ENCODE measurements at regions not wholly inside any gene's neighbourhood (a gene's known extent, or its start where the extent isn't known, plus 50 kb on each side); places are given as distances from the start of the nearest gene placed in this dataset.
"Not testable (repeated sequence)": the region's sequence is repeated elsewhere in the genome, so short reads cannot be mapped to it uniquely, and the experiment has no call there.

- Histone ChIP-seq H3K4me3 (ENCODE audit: low read depth in 1 of 2, low read length in 2 of 2) (no peak overlapping the region), H3K36me3 (ENCODE audit: control insufficient read depth in 2 of 2, insufficient read depth in 2 of 2, low read length in 1 of 2) (no peaks in the 10 kb centered on the region), H3K9me3 (ENCODE audit: control insufficient read depth in 2 of 2, insufficient read depth in 1 of 2, low read depth in 1 of 2, low read length in 1 of 2) (peaks cover 0 to 3% of the 10 kb centered on the region in 2 donors), H3K27ac (ENCODE audit: low read depth in 2 of 2, low read length in 1 of 2) (no peak overlapping the region), H3K27me3 (ENCODE audit: control insufficient read depth in 1 of 2, insufficient read depth in 2 of 2, low read length in 2 of 2) (no peaks in the 10 kb centered on the region), H3K4me1 (ENCODE audit: control insufficient read depth in 2 of 2, insufficient read depth in 2 of 2, low read length in 1 of 2) (no peaks in the 10 kb centered on the region)
- 39 to 44% methylated on average over 2 of the region's 2 CpGs for whole genome bisulfite sequencing, 2 donors
Observed at GRCh38 chr9:101836021-101836420, 97.6 kb upstream of the GRIN3A start.

GRCh38 chr9:101832486-101832885 lies 94.0 kb upstream of the GRIN3A start:
- Histone ChIP-seq H3K4me1 (ENCODE audit: control insufficient read depth in 2 of 2, insufficient read depth in 2 of 2, low read length in 1 of 2) (no peaks in the 10 kb centered on the region), H3K27ac (ENCODE audit: low read depth in 2 of 2, low read length in 1 of 2) (no peak overlapping the region), H3K9me3 (ENCODE audit: control insufficient read depth in 2 of 2, insufficient read depth in 1 of 2, low read depth in 1 of 2, low read length in 1 of 2) (peaks cover 0 to 3% of the 10 kb centered on the region in 2 donors), H3K4me3 (ENCODE audit: low read depth in 1 of 2, low read length in 2 of 2) (no peak overlapping the region), H3K36me3 (ENCODE audit: control insufficient read depth in 2 of 2, insufficient read depth in 2 of 2, low read length in 1 of 2) (no peaks in the 10 kb centered on the region), H3K27me3 (ENCODE audit: control insufficient read depth in 1 of 2, insufficient read depth in 2 of 2, low read length in 2 of 2) (no peaks in the 10 kb centered on the region)

GRCh38 chr9:101821450-101821849 lies 83.0 kb upstream of the GRIN3A start:
- WGBS, 2 donors: 89 to 92% methylated on average over 1 of the region's 1 CpG
- H3K27ac ChIP-seq (ENCODE audit: low read depth in 2 of 2, low read length in 1 of 2); H3K27me3 ChIP-seq (ENCODE audit: control insufficient read depth in 1 of 2, insufficient read depth in 2 of 2, low read length in 2 of 2); H3K4me1 ChIP-seq (ENCODE audit: control insufficient read depth in 2 of 2, insufficient read depth in 2 of 2, low read length in 1 of 2); H3K36me3 ChIP-seq (ENCODE audit: control insufficient read depth in 2 of 2, insufficient read depth in 2 of 2, low read length in 1 of 2); H3K9me3 ChIP-seq (ENCODE audit: control insufficient read depth in 2 of 2, insufficient read depth in 1 of 2, low read depth in 1 of 2, low read length in 1 of 2); H3K4me3 ChIP-seq (ENCODE audit: low read depth in 1 of 2, low read length in 2 of 2): not testable (repeated sequence)

- H3K27me3 ChIP-seq (ENCODE audit: control insufficient read depth in 1 of 2, insufficient read depth in 2 of 2, low read length in 2 of 2): not testable (repeated sequence)
Observed at GRCh38 chr9:101820983-101821382, 82.5 kb upstream of the GRIN3A start.

GRCh38 chr9:101814064-101814463 lies 75.6 kb upstream of the GRIN3A start:
- no peaks in the 10 kb centered on the region for H3K4me1 ChIP-seq (ENCODE audit: control insufficient read depth in 2 of 2, insufficient read depth in 2 of 2, low read length in 1 of 2)
- no peaks in the 10 kb centered on the region for H3K27me3 ChIP-seq (ENCODE audit: control insufficient read depth in 1 of 2, insufficient read depth in 2 of 2, low read length in 2 of 2)
- H3K9me3 ChIP-seq (ENCODE audit: control insufficient read depth in 2 of 2, insufficient read depth in 1 of 2, low read depth in 1 of 2, low read length in 1 of 2): peaks cover 0 to 3% of the 10 kb centered on the region in 2 donors
- H3K27ac ChIP-seq (ENCODE audit: low read depth in 2 of 2, low read length in 1 of 2): no peak overlapping the region
- no peak overlapping the region for H3K4me3 ChIP-seq (ENCODE audit: low read depth in 1 of 2, low read length in 2 of 2)
- 27 to 37% methylated on average over 1 of the region's 1 CpG for WGBS, 2 donors
- H3K36me3 ChIP-seq (ENCODE audit: control insufficient read depth in 2 of 2, insufficient read depth in 2 of 2, low read length in 1 of 2): no peaks in the 10 kb centered on the region

More at GRCh38 chr9:101820983-101821382, 82.5 kb upstream of the GRIN3A start:
- not testable (repeated sequence) for H3K36me3 ChIP-seq (ENCODE audit: control insufficient read depth in 2 of 2, insufficient read depth in 2 of 2, low read length in 1 of 2); H3K4me3 ChIP-seq (ENCODE audit: low read depth in 1 of 2, low read length in 2 of 2); H3K4me1 ChIP-seq (ENCODE audit: control insufficient read depth in 2 of 2, insufficient read depth in 2 of 2, low read length in 1 of 2); H3K9me3 ChIP-seq (ENCODE audit: control insufficient read depth in 2 of 2, insufficient read depth in 1 of 2, low read depth in 1 of 2, low read length in 1 of 2); H3K27ac ChIP-seq (ENCODE audit: low read depth in 2 of 2, low read length in 1 of 2)

- H3K27ac ChIP-seq (ENCODE audit: low read depth in 2 of 2, low read length in 1 of 2); H3K36me3 ChIP-seq (ENCODE audit: control insufficient read depth in 2 of 2, insufficient read depth in 2 of 2, low read length in 1 of 2); H3K4me1 ChIP-seq (ENCODE audit: control insufficient read depth in 2 of 2, insufficient read depth in 2 of 2, low read length in 1 of 2); H3K4me3 ChIP-seq (ENCODE audit: low read depth in 1 of 2, low read length in 2 of 2); H3K9me3 ChIP-seq (ENCODE audit: control insufficient read depth in 2 of 2, insufficient read depth in 1 of 2, low read depth in 1 of 2, low read length in 1 of 2); H3K27me3 ChIP-seq (ENCODE audit: control insufficient read depth in 1 of 2, insufficient read depth in 2 of 2, low read length in 2 of 2): not testable (repeated sequence)
- 76 to 90% methylated on average over 4 of the region's 4 CpGs for WGBS, 2 donors
Observed at GRCh38 chr9:101807879-101808278, 69.4 kb upstream of the GRIN3A start.

GRCh38 chr9:101796044-101796443 lies 57.6 kb upstream of the GRIN3A start:
- 60 to 67% methylated on average over 5 of the region's 5 CpGs for WGBS, 2 donors
- H3K4me1 ChIP-seq (ENCODE audit: control insufficient read depth in 2 of 2, insufficient read depth in 2 of 2, low read length in 1 of 2): no peaks in the 10 kb centered on the region
- no peaks in the 10 kb centered on the region for H3K27me3 ChIP-seq (ENCODE audit: control insufficient read depth in 1 of 2, insufficient read depth in 2 of 2, low read length in 2 of 2)
- H3K9me3 ChIP-seq (ENCODE audit: control insufficient read depth in 2 of 2, insufficient read depth in 1 of 2, low read depth in 1 of 2, low read length in 1 of 2): no peaks in the 10 kb centered on the region
- no peak overlapping the region for H3K4me3 ChIP-seq (ENCODE audit: low read depth in 1 of 2, low read length in 2 of 2)
- no peaks in the 10 kb centered on the region for H3K36me3 ChIP-seq (ENCODE audit: control insufficient read depth in 2 of 2, insufficient read depth in 2 of 2, low read length in 1 of 2)
- no peak overlapping the region for H3K27ac ChIP-seq (ENCODE audit: low read depth in 2 of 2, low read length in 1 of 2)

- H3K36me3 ChIP-seq (ENCODE audit: control insufficient read depth in 2 of 2, insufficient read depth in 2 of 2, low read length in 1 of 2): no peaks in the 10 kb centered on the region
- H3K27ac ChIP-seq (ENCODE audit: low read depth in 2 of 2, low read length in 1 of 2): no peak overlapping the region
- no peaks in the 10 kb centered on the region for H3K4me1 ChIP-seq (ENCODE audit: control insufficient read depth in 2 of 2, insufficient read depth in 2 of 2, low read length in 1 of 2)
- no peak overlapping the region for H3K4me3 ChIP-seq (ENCODE audit: low read depth in 1 of 2, low read length in 2 of 2)
- no peaks in the 10 kb centered on the region for H3K9me3 ChIP-seq (ENCODE audit: control insufficient read depth in 2 of 2, insufficient read depth in 1 of 2, low read depth in 1 of 2, low read length in 1 of 2)
- no peaks in the 10 kb centered on the region for H3K27me3 ChIP-seq (ENCODE audit: control insufficient read depth in 1 of 2, insufficient read depth in 2 of 2, low read length in 2 of 2)
- 78 to 80% methylated on average over 2 of the region's 2 CpGs for WGBS, 2 donors
Observed at GRCh38 chr9:101795147-101795546, 56.7 kb upstream of the GRIN3A start.

- Histone ChIP-seq H3K4me3 (ENCODE audit: low read depth in 1 of 2, low read length in 2 of 2) (no peak overlapping the region), H3K27ac (ENCODE audit: low read depth in 2 of 2, low read length in 1 of 2) (no peak overlapping the region), H3K27me3 (ENCODE audit: control insufficient read depth in 1 of 2, insufficient read depth in 2 of 2, low read length in 2 of 2) (no peaks in the 10 kb centered on the region), H3K4me1 (ENCODE audit: control insufficient read depth in 2 of 2, insufficient read depth in 2 of 2, low read length in 1 of 2) (no peaks in the 10 kb centered on the region), H3K36me3 (ENCODE audit: control insufficient read depth in 2 of 2, insufficient read depth in 2 of 2, low read length in 1 of 2) (no peaks in the 10 kb centered on the region), H3K9me3 (ENCODE audit: control insufficient read depth in 2 of 2, insufficient read depth in 1 of 2, low read depth in 1 of 2, low read length in 1 of 2) (no peaks in the 10 kb centered on the region)
- WGBS, 2 donors: 76 to 86% methylated on average over 3 of the region's 3 CpGs
Observed at GRCh38 chr9:101792475-101792874, 54.0 kb upstream of the GRIN3A start.

GRCh38 chr9:101791938-101792337 lies 53.5 kb upstream of the GRIN3A start:
- 8 to 18% methylated on average over 3 of the region's 3 CpGs for WGBS, 2 donors
- H3K27me3 ChIP-seq (ENCODE audit: control insufficient read depth in 1 of 2, insufficient read depth in 2 of 2, low read length in 2 of 2): no peaks in the 10 kb centered on the region
- no peak overlapping the region for H3K4me3 ChIP-seq (ENCODE audit: low read depth in 1 of 2, low read length in 2 of 2)
- H3K4me1 ChIP-seq (ENCODE audit: control insufficient read depth in 2 of 2, insufficient read depth in 2 of 2, low read length in 1 of 2): no peaks in the 10 kb centered on the region
- H3K27ac ChIP-seq (ENCODE audit: low read depth in 2 of 2, low read length in 1 of 2): no peak overlapping the region
- no peaks in the 10 kb centered on the region for H3K36me3 ChIP-seq (ENCODE audit: control insufficient read depth in 2 of 2, insufficient read depth in 2 of 2, low read length in 1 of 2)
- H3K9me3 ChIP-seq (ENCODE audit: control insufficient read depth in 2 of 2, insufficient read depth in 1 of 2, low read depth in 1 of 2, low read length in 1 of 2): no peaks in the 10 kb centered on the region
